ENCODE measurements at regions not wholly inside any gene's neighbourhood (a gene's known extent, or its start where the extent isn't known, plus 50 kb on each side); places are given as distances from the start of the nearest gene placed in this dataset.
"Not testable (repeated sequence)": the region's sequence is repeated elsewhere in the genome, so short reads cannot be mapped to it uniquely, and the experiment has no call there.

DNA sequence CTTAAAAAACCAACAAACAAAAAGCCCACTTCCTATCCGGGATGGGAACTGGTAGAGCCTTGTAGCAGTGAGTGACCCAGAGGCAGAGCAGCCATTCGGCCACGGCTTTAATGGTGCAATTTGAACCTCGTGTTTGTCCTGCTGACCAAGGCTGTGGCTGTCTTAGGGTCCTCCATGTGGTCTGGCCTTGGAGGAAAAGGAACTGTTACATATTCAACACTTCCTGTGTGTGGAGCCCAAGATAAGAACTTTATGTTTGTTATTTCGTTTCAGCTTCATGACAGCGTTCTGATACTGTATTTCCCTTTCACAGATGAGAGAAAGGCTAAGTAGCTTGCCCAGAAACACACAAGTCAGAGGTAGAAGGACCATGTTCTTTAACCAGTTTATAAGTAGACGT is 269.8 kb downstream of the SV2B start (continued):
- TF ChIP-seq, protein P1, sequence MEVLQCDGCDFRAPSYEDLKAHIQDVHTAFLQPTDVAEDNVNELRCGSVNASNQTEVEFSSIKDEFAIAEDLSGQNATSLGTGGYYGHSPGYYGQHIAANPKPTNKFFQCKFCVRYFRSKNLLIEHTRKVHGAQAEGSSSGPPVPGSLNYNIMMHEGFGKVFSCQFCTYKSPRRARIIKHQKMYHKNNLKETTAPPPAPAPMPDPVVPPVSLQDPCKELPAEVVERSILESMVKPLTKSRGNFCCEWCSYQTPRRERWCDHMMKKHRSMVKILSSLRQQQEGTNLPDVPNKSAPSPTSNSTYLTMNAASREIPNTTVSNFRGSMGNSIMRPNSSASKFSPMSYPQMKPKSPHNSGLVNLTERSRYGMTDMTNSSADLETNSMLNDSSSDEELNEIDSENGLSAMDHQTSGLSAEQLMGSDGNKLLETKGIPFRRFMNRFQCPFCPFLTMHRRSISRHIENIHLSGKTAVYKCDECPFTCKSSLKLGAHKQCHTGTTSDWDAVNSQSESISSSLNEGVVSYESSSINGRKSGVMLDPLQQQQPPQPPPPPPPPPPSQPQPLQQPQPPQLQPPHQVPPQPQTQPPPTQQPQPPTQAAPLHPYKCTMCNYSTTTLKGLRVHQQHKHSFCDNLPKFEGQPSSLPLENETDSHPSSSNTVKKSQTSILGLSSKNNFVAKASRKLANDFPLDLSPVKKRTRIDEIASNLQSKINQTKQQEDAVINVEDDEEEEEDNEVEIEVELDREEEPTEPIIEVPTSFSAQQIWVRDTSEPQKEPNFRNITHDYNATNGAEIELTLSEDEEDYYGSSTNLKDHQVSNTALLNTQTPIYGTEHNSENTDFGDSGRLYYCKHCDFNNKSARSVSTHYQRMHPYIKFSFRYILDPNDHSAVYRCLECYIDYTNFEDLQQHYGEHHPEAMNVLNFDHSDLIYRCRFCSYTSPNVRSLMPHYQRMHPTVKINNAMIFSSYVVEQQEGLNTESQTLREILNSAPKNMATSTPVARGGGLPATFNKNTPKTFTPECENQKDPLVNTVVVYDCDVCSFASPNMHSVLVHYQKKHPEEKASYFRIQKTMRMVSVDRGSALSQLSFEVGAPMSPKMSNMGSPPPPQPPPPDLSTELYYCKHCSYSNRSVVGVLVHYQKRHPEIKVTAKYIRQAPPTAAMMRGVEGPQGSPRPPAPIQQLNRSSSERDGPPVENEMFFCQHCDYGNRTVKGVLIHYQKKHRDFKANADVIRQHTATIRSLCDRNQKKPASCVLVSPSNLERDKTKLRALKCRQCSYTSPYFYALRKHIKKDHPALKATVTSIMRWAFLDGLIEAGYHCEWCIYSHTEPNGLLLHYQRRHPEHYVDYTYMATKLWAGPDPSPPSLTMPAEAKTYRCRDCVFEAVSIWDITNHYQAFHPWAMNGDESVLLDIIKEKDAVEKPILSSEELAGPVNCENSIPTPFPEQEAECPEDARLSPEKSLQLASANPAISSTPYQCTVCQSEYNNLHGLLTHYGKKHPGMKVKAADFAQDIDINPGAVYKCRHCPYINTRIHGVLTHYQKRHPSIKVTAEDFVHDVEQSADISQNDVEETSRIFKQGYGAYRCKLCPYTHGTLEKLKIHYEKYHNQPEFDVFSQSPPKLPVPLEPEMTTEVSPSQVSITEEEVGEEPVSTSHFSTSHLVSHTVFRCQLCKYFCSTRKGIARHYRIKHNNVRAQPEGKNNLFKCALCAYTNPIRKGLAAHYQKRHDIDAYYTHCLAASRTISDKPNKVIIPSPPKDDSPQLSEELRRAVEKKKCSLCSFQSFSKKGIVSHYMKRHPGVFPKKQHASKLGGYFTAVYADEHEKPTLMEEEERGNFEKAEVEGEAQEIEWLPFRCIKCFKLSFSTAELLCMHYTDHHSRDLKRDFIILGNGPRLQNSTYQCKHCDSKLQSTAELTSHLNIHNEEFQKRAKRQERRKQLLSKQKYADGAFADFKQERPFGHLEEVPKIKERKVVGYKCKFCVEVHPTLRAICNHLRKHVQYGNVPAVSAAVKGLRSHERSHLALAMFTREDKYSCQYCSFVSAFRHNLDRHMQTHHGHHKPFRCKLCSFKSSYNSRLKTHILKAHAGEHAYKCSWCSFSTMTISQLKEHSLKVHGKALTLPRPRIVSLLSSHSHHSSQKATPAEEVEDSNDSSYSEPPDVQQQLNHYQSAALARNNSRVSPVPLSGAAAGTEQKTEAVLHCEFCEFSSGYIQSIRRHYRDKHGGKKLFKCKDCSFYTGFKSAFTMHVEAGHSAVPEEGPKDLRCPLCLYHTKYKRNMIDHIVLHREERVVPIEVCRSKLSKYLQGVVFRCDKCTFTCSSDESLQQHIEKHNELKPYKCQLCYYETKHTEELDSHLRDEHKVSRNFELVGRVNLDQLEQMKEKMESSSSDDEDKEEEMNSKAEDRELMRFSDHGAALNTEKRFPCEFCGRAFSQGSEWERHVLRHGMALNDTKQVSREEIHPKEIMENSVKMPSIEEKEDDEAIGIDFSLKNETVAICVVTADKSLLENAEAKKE (CRISPR knock-in tag; IDR thresholded peaks at IDR 0.05): no peak
- TF ChIP-seq ZNF114 (CRISPR knock-in tag; IDR thresholded peaks at IDR 0.05): no peak
- no peak for TF ChIP-seq ZNF331 (CRISPR knock-in tag; IDR thresholded peaks at IDR 0.05; ENCODE audit: low read depth)
- TF ChIP-seq CREB1 (CRISPR knock-in tag; IDR thresholded peaks at IDR 0.05; ENCODE audit: low read depth): no peak

DNA sequence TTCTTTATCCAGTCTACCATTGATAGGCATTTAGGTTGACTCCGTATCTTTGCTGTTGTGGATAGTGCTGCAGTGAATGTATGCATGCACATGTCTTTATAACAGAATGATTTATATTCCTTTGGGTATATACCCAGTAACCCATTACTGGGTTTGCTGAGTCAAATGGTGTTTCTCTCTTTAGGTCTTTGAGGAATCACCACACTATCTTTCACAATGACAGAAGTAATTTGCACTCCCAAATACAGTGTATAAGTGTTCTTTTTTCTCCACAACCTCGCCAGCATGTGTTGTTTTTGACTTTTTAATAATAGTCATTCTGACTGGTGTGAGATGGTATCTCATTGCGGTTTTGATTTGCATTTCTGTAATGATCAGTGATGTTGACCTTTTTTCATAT is 271.3 kb downstream of the SV2B start:
- H3K4me1 Mint-ChIP-seq; H2AFZ ChIP-seq; H3K27ac ChIP-seq (ENCODE audit: low read depth); H3K4me2 ChIP-seq; H3K36me3 Mint-ChIP-seq (ENCODE audit: low read depth); H4K20me1 ChIP-seq (replicated peaks; ENCODE audit: insufficient read depth); H3K9me2 ChIP-seq (ENCODE audit: insufficient read depth); H3K4me3 Mint-ChIP-seq; DNase-seq (ENCODE audit: low spot score); H3F3A ChIP-seq (replicated peaks; ENCODE audit: low read depth); H3K4me3 ChIP-seq; H3K27me3 ChIP-seq (ENCODE audit: insufficient read depth); H3K36me3 ChIP-seq (ENCODE audit: insufficient read depth); H3K27me3 Mint-ChIP-seq (ENCODE audit: insufficient read depth, low read depth, poor library complexity); H3K79me2 ChIP-seq (replicated peaks; ENCODE audit: insufficient read depth); H3K27ac Mint-ChIP-seq; ATAC-seq: not testable (repeated sequence)
- peaks cover 14% of the 10 kb centered on the region for H3K9me3 Mint-ChIP-seq
- peaks cover 10% of the 10 kb centered on the region for H3K4me1 ChIP-seq (ENCODE audit: insufficient read depth)

DNA sequence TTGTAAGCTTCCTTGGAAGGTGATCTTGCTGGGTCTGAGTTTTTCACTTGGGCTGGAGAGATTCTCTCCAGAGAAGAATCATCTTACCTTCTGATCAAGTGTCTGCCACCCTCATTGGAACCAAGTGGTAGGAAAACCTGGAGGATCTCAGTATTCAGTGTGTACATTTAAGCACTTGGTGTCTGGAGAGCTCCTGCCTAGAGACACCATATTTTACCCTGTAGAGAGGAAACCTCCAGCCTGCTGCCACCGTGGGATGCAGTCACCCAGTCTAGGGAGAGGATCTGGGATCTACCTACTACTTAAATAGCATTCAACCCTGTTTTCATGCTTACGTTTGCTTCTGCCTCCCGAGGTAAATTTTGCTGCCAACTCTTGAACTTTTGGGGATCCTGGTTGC is 274.3 kb downstream of the SV2B start:
- no peaks in the 10 kb centered on the region for H3K4me1 Mint-ChIP-seq
- H3K36me3 Mint-ChIP-seq (ENCODE audit: low read depth): peaks cover 3% of the 10 kb centered on the region; the same call in 1 of the 3 replicates
- Histone ChIP-seq H2AFZ (no peak overlapping the region), H3F3A (replicated peaks; ENCODE audit: low read depth) (no peaks in the 10 kb centered on the region), H3K27me3 (ENCODE audit: insufficient read depth) (no peaks in the 10 kb centered on the region), H3K27ac (ENCODE audit: low read depth) (no peak overlapping the region), H3K4me1 (ENCODE audit: insufficient read depth) (no peaks in the 10 kb centered on the region), H4K20me1 (replicated peaks; ENCODE audit: insufficient read depth) (no peaks in the 10 kb centered on the region), H3K4me2 (no peak overlapping the region), H3K4me3 (no peak overlapping the region), H3K36me3 (ENCODE audit: insufficient read depth) (no peaks in the 10 kb centered on the region; the same call in 1 of the 2 replicates), H3K9me2 (ENCODE audit: insufficient read depth) (peaks cover 6% of the 10 kb centered on the region), H3K79me2 (replicated peaks; ENCODE audit: insufficient read depth) (no peaks in the 10 kb centered on the region)
- no peak overlapping the region for H3K4me3 Mint-ChIP-seq
- DNase-seq (ENCODE audit: low spot score) (no peak), ATAC-seq (no peak)
- no peaks in the 10 kb centered on the region for H3K27me3 Mint-ChIP-seq (ENCODE audit: insufficient read depth, low read depth, poor library complexity)
- peaks cover 11% of the 10 kb centered on the region for H3K9me3 Mint-ChIP-seq
- no peak for TF ChIP-seq ZNF331 (CRISPR knock-in tag; IDR thresholded peaks at IDR 0.05; ENCODE audit: low read depth)
- TF ChIP-seq, protein P1 (CRISPR knock-in tag; IDR thresholded peaks at IDR 0.05): no peak
- no peak overlapping the region for H3K27ac Mint-ChIP-seq
